GM12878 (cell line): ENCODE measurements at regions not wholly inside any gene's neighbourhood (a gene's known extent, or its start where the extent isn't known, plus 50 kb on each side); places are given as distances from the start of the nearest gene placed in this dataset.

Source experiments
- ATAC-seq: fragments of 200-7000 bp; cut with Tn5 transposase; 3 replicates; pipeline ENCODE4 v1.9.1; 2020; ENCODE audit warnings: mild to moderate bottlenecking, moderate library complexity
- BruUV-seq: library from RNA; stranded (reverse); fragments of 400-500 nt; replicated peaks from 2 replicates; lab custom pipeline; 2021; lab: Mats Ljungman, UMichigan
- CTCF ChIA-PET: fragments of 300-600 bp; sonication (Branson Sonifier 250); formaldehyde crosslinking; extraction: SDS; loops from one replicate; lab custom pipeline; 2021; ENCODE audit warnings: inconsistent platforms; lab: Yijun Ruan, JAX
- POLR2A ChIA-PET: fragments of 350-600 bp; formaldehyde crosslinking; extraction: SDS; loops from one replicate; lab custom pipeline; 2021; ENCODE audit warnings: inconsistent platforms; lab: Charles Lee
- RAD21 ChIA-PET: fragments of 300-600 bp; sonication (Branson Sonifier 250); formaldehyde crosslinking; loops from one replicate; lab custom pipeline; 2023; ENCODE audit warnings: antibody characterized with exemption; ENCODE audit not compliant: unreplicated experiment; lab: Charles Lee
- SMC1A ChIA-PET: fragments of 300-600 bp; sonication (Branson Sonifier 250); formaldehyde crosslinking; loops from one replicate; lab custom pipeline; 2023; ENCODE audit not compliant: unreplicated experiment, uncharacterized antibody; lab: Charles Lee
- DNase-seq: peaks from one replicate; pipeline ENCODE4 v3.0.0-alpha.2; 2011; ENCODE audit warnings: low read depth, low spot score
- FAIRE-seq: peaks from 3 replicates; lab custom pipeline; 2011; peaks lifted over from hg19 to GRCh38; lab: Jason Lieb, UNC
- H2AFZ ChIP-seq: 2 replicates; pipeline ENCODE4 v1.6.0; 2011; ENCODE audit warnings: low read depth, low read length, control low read depth; ENCODE audit not compliant: control insufficient read depth
- H3K27ac ChIP-seq: 2 replicates; pipeline ENCODE4 v1.5.1; 2011; ENCODE audit warnings: control low read depth; ENCODE audit not compliant: control insufficient read depth, insufficient read depth
- H3K27me3 ChIP-seq, 2 experiments: replicated peaks in 1 of 2; 2 replicates each; pipeline versions ENCODE4 v1.6.0 to v1.6.1; 2011; ENCODE audit warnings: low read length in 1 of 2; ENCODE audit not compliant: control insufficient read depth in 2 of 2, insufficient read depth in 2 of 2
- H3K36me3 ChIP-seq, 2 experiments: 2 replicates each; pipeline ENCODE4 v1.5.1; 2011; ENCODE audit warnings: low read length in 1 of 2; ENCODE audit not compliant: control insufficient read depth in 2 of 2, insufficient read depth in 2 of 2
- H3K4me1 ChIP-seq: 2 replicates; pipeline ENCODE4 v1.6.1; 2011; ENCODE audit warnings: mild to moderate bottlenecking, low read length, moderate library complexity, mixed read lengths; ENCODE audit not compliant: control insufficient read depth, insufficient read depth
- H3K4me2 ChIP-seq: 2 replicates; pipeline ENCODE4 v1.6.0; 2011; ENCODE audit warnings: control low read depth; ENCODE audit not compliant: control insufficient read depth, insufficient read depth
- H3K4me3 ChIP-seq: fragments of 200-600 bp; sonication (generic); 2 replicates; pipeline ENCODE4 v1.5.1; 2016
- H3K79me2 ChIP-seq: 2 replicates; pipeline ENCODE4 v1.6.0; 2011; ENCODE audit warnings: low read length; ENCODE audit not compliant: control insufficient read depth, insufficient read depth
- H3K9ac ChIP-seq: 2 replicates; pipeline ENCODE4 v1.8.0; 2011; ENCODE audit warnings: low read length, control low read depth, mixed read lengths; ENCODE audit not compliant: control insufficient read depth, insufficient read depth
- H3K9me3 ChIP-seq: replicated peaks from 3 replicates; pipeline ENCODE4 v1.5.1; 2011; ENCODE audit warnings: mild to moderate bottlenecking, low read length; ENCODE audit not compliant: control insufficient read depth, insufficient read depth
- H4K20me1 ChIP-seq: 2 replicates; pipeline ENCODE4 v1.6.0; 2011; ENCODE audit not compliant: control insufficient read depth, insufficient read depth
- CTCF ChIP-seq, 3 experiments: IDR thresholded peaks in 2 of 3; conservative IDR thresholded peaks in 1 of 3; 2 replicates each; pipeline ENCODE4 v1.5.1; 2011; ENCODE audit warnings: low read depth in 3 of 3, low read length in 3 of 3, mild to moderate bottlenecking in 3 of 3, control low read depth in 2 of 3, moderate library complexity in 2 of 3, inconsistent platforms in 1 of 3, mixed read lengths in 1 of 3; ENCODE audit not compliant: control insufficient read depth in 2 of 3, insufficient read depth in 1 of 3; ENCODE audit errors: extremely low read depth in 1 of 3
- MXI1 ChIP-seq: fragments of 150-350 bp; IDR thresholded peaks from 2 replicates; pipeline ENCODE4 v1.6.1; 2011; ENCODE audit warnings: low read depth, mild to moderate bottlenecking, inconsistent platforms, low read length, improper control_type of control experiment
- NR2F1 ChIP-seq: fragments of 450-650 bp; conservative IDR thresholded peaks from 2 replicates; pipeline ENCODE4 v1.6.1; 2017; ENCODE audit warnings: mild to moderate bottlenecking
- RB1 ChIP-seq: fragments of 450-650 bp; formaldehyde crosslinking; IDR thresholded peaks from 2 replicates; pipeline ENCODE4 v1.6.1; 2017; ENCODE audit warnings: mild to moderate bottlenecking, borderline replicate concordance
- RBBP5 ChIP-seq: fragments of 200-600 bp; sonication (generic); conservative IDR thresholded peaks from 2 replicates; pipeline ENCODE4 v1.6.1; 2016
- SUZ12 ChIP-seq: fragments of 200-600 bp; sonication (generic); IDR thresholded peaks from one replicate; pipeline ENCODE4 v1.6.1; 2018; ENCODE audit warnings: antibody characterized with exemption, mild to moderate bottlenecking; ENCODE audit not compliant: unreplicated experiment
- in situ Hi-C: fragments of 300-500 bp; cut with MboI; formaldehyde crosslinking; loops from 9 replicates; pipeline ENCODE4 v1.14.3; 2018; ENCODE audit warnings: mixed read lengths
- intact Hi-C: fragments of 100-400 bp; cut with micrococcal nuclease; formaldehyde crosslinking; loops from one replicate; pipeline ENCODE4 v1.14.2; 2022; ENCODE audit not compliant: unreplicated experiment

GRCh38 chr20:39399463-39399862 lies 437.3 kb downstream of the DHX35 start:
- Histone ChIP-seq H3K79me2 (no peaks in the 10 kb centered on the region), H3K36me3 (no peaks in the 10 kb centered on the region), H3K27me3 (no peaks in the 10 kb centered on the region; a peak in 2 of 4 replicates), H2AFZ (no peak overlapping the region), H4K20me1 (no peaks in the 10 kb centered on the region), H3K9me3 (no peaks in the 10 kb centered on the region), H3K4me2 (no peak overlapping the region), H3K9ac (no peak overlapping the region), H3K27ac (no peak overlapping the region), H3K4me1 (no peaks in the 10 kb centered on the region), H3K4me3 (no peak overlapping the region)
- POLR2A ChIA-PET: no interaction called here
- in situ Hi-C loops: no loop called here
- no peak for TF ChIP-seq MXI1
- TF ChIP-seq RBBP5: no peak
- no peak for TF ChIP-seq RB1
- no peak for TF ChIP-seq NR2F1
- no peak for TF ChIP-seq SUZ12
- TF ChIP-seq CTCF (IDR thresholded peaks at IDR 0.05 in 2 of 3, conservative IDR thresholded peaks at IDR 0.05 in 1 of 3; ENCODE audit: control insufficient read depth in 2 of 3, extremely low read depth in 1 of 3, insufficient read depth in 1 of 3, low read depth in 3 of 3, low read length in 3 of 3): 0 out of 6 replicates have a peak, but pooled peaks of 1 of the 3 experiments have one; percentile 10
- DNase-seq: no peak
- BruUV-seq: no TSS peak
- intact Hi-C loops: loop anchor here (2.0 kb wide), 1 partner anchor 111 kb away; no protein-coding TSS in a partner anchor
- CTCF ChIA-PET: interaction anchor here (0.9 to 2.8 kb wide), 11 partner anchors 18 to 475 kb away, joined by 3 to 42 read pairs (median 5); no protein-coding TSS in a partner anchor
- SMC1A ChIA-PET: interaction anchor here (1.3 to 2.2 kb wide), 8 partner anchors 47 to 480 kb away, joined by 3 to 24 read pairs (median 4); no protein-coding TSS in a partner anchor
- RAD21 ChIA-PET: interaction anchor here (1.3 to 2.2 kb wide), 3 partner anchors 109 to 134 kb away, joined by 8 to 25 read pairs (median 17); no protein-coding TSS in a partner anchor
- FAIRE-seq: no peak
- ATAC-seq: no peak
